Fibroblast of lung (primary cell): ENCODE measurements at regions not wholly inside any gene's neighbourhood (a gene's known extent, or its start where the extent isn't known, plus 50 kb on each side); places are given as distances from the start of the nearest gene placed in this dataset.

Source experiments
- DNase-seq, 2 donors: peaks; one replicate each; pipeline versions ENCODE4 v3.0.0 to v3.0.0-alpha.2; 2010; ENCODE audit warnings: low read depth in 2 of 2
- H2AFZ ChIP-seq: 2 replicates; pipeline ENCODE4 v1.5.1; 2012; ENCODE audit warnings: low read length, control low read depth, inconsistent platforms
- H3K27ac ChIP-seq: 2 replicates; pipeline ENCODE4 v1.5.1; 2011; ENCODE audit warnings: low read length, control low read depth; ENCODE audit not compliant: insufficient read depth
- H3K27me3 ChIP-seq: 2 replicates; pipeline ENCODE4 v1.5.1; 2011; ENCODE audit warnings: mild to moderate bottlenecking, low read length; ENCODE audit not compliant: control insufficient read depth, insufficient read depth
- H3K36me3 ChIP-seq: 2 replicates; pipeline ENCODE4 v1.5.1; 2011; ENCODE audit warnings: low read length; ENCODE audit not compliant: control insufficient read depth, insufficient read depth
- H3K4me1 ChIP-seq: 2 replicates; pipeline ENCODE4 v1.5.1; 2011; ENCODE audit warnings: low read length; ENCODE audit not compliant: control insufficient read depth, insufficient read depth; ENCODE audit errors: extremely low read depth
- H3K4me2 ChIP-seq: 2 replicates; pipeline ENCODE4 v1.5.1; 2011; ENCODE audit warnings: low read length, control low read depth; ENCODE audit not compliant: insufficient read depth; ENCODE audit errors: extremely low read depth
- H3K4me3 ChIP-seq, 4 experiments: fragments of 200-600 bp in 1 of 4; sonication (generic) in 1 of 4; replicated peaks in 1 of 4; 2 replicates each; pipeline ENCODE4 v1.5.1; 2011 to 2016; ENCODE audit warnings: low read length in 4 of 4, low read depth in 3 of 4, mild to moderate bottlenecking in 3 of 4, control low read depth in 2 of 4, inconsistent platforms in 1 of 4, mixed read lengths in 1 of 4; ENCODE audit not compliant: insufficient read depth in 1 of 4; ENCODE audit errors: control extremely low read depth in 1 of 4
- H3K79me2 ChIP-seq: 2 replicates; pipeline ENCODE4 v1.5.1; 2012; ENCODE audit warnings: mild to moderate bottlenecking, low read length, inconsistent platforms; ENCODE audit not compliant: control insufficient read depth, insufficient read depth
- H3K9ac ChIP-seq: 2 replicates; pipeline ENCODE4 v1.5.1; 2011; ENCODE audit warnings: mild to moderate bottlenecking, low read length, control low read depth; ENCODE audit not compliant: insufficient read depth
- H3K9me3 ChIP-seq: 2 replicates; pipeline ENCODE4 v1.5.1; 2012; ENCODE audit warnings: low read depth, low read length; ENCODE audit not compliant: control insufficient read depth, insufficient read depth
- H4K20me1 ChIP-seq: 2 replicates; pipeline ENCODE4 v1.5.1; 2011; ENCODE audit warnings: low read length; ENCODE audit not compliant: control insufficient read depth, insufficient read depth; ENCODE audit errors: extremely low read depth
- EZH2 ChIP-seq: IDR thresholded peaks from 2 replicates; pipeline ENCODE4 v1.5.1; 2012; ENCODE audit warnings: low read length, control low read depth, mild to moderate bottlenecking; ENCODE audit errors: missing control alignments
- TF ChIP-seq, protein P1 (sequence below), 2 donors: IDR thresholded peaks in 1 of 2; conservative IDR thresholded peaks in 1 of 2; 1 replicate in 1 of 2; 2 replicates in 1 of 2; pipeline ENCODE4 v1.5.1; 2011 to 2012; ENCODE audit warnings: low read length in 2 of 2, control low read depth in 1 of 2, inconsistent platforms in 1 of 2, low read depth in 1 of 2, mild to moderate bottlenecking in 1 of 2

DNA sequence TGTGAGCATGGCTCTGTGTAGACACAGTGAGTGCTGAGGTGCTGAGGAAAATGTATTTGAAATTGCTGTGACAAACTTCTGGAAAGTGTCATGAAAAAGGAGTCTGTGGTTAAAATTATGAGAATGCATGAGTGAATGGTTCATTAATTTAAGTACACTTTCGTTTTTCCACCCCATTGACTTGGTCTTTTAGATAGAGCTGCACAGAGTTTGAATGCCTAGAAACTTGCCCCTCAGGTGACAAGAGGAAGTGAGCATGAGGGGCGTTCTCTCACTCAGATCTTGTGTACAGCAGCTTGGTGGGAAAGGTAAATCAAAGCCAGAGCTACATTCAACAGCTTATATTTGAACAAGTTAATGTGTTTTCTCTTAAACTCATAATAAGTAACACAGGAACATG, 296.8 kb downstream of the WDR72 start:
- Histone ChIP-seq H2AFZ (no peak overlapping the region), H4K20me1 (no peaks in the 10 kb centered on the region), H3K79me2 (no peaks in the 10 kb centered on the region), H3K9ac (no peak overlapping the region), H3K27ac (no peak overlapping the region), H3K27me3 (no peaks in the 10 kb centered on the region), H3K4me3 (no peak overlapping the region), H3K4me2 (no peak overlapping the region), H3K36me3 (no peaks in the 10 kb centered on the region), H3K4me1 (no peaks in the 10 kb centered on the region), H3K9me3 (no peaks in the 10 kb centered on the region)
- TF ChIP-seq, protein P1, sequence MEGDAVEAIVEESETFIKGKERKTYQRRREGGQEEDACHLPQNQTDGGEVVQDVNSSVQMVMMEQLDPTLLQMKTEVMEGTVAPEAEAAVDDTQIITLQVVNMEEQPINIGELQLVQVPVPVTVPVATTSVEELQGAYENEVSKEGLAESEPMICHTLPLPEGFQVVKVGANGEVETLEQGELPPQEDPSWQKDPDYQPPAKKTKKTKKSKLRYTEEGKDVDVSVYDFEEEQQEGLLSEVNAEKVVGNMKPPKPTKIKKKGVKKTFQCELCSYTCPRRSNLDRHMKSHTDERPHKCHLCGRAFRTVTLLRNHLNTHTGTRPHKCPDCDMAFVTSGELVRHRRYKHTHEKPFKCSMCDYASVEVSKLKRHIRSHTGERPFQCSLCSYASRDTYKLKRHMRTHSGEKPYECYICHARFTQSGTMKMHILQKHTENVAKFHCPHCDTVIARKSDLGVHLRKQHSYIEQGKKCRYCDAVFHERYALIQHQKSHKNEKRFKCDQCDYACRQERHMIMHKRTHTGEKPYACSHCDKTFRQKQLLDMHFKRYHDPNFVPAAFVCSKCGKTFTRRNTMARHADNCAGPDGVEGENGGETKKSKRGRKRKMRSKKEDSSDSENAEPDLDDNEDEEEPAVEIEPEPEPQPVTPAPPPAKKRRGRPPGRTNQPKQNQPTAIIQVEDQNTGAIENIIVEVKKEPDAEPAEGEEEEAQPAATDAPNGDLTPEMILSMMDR (conservative IDR thresholded peaks at IDR 0.05 in 1 of 2, IDR thresholded peaks at IDR 0.05 in 1 of 2; ENCODE audit: low read depth in 1 of 2, low read length in 2 of 2), result no peak
- DNase-seq, result no peak

GRCh38 chr15:53461677-53462076, 297.8 kb downstream of the WDR72 start:
- Histone ChIP-seq H3K4me1 (no peaks in the 10 kb centered on the region), H3K27ac (no peak overlapping the region), H3K4me2 (no peak overlapping the region), H3K27me3 (no peaks in the 10 kb centered on the region), H3K4me3 (no peak overlapping the region), H3K9me3 (no peaks in the 10 kb centered on the region), H4K20me1 (no peaks in the 10 kb centered on the region), H3K36me3 (no peaks in the 10 kb centered on the region), H3K9ac (no peak overlapping the region), H2AFZ (no peak overlapping the region), H3K79me2 (no peaks in the 10 kb centered on the region)
- TF ChIP-seq, protein P1 (conservative IDR thresholded peaks at IDR 0.05 in 1 of 2, IDR thresholded peaks at IDR 0.05 in 1 of 2; ENCODE audit: low read depth in 1 of 2, low read length in 2 of 2), result no peak
- no peak for TF ChIP-seq EZH2
- DNase-seq, result no peak

GRCh38 chr15:53458736-53459135, 300.7 kb downstream of the WDR72 start:
- Histone ChIP-seq H4K20me1 (no peaks in the 10 kb centered on the region), H3K27ac (no peak overlapping the region), H3K4me2 (no peak overlapping the region), H3K36me3 (no peaks in the 10 kb centered on the region), H3K9ac (no peak overlapping the region), H3K9me3 (no peaks in the 10 kb centered on the region), H3K4me3 (no peak overlapping the region), H3K79me2 (no peaks in the 10 kb centered on the region), H3K27me3 (no peaks in the 10 kb centered on the region), H3K4me1 (no peaks in the 10 kb centered on the region), H2AFZ (no peak overlapping the region)
- no peak for DNase-seq
- TF ChIP-seq, protein P1 (conservative IDR thresholded peaks at IDR 0.05 in 1 of 2, IDR thresholded peaks at IDR 0.05 in 1 of 2; ENCODE audit: low read depth in 1 of 2, low read length in 2 of 2), result no peak
- TF ChIP-seq EZH2, result no peak
